GM10266 (cell line): ENCODE measurements at regions not wholly inside any gene's neighbourhood (a gene's known extent, or its start where the extent isn't known, plus 50 kb on each side); places are given as distances from the start of the nearest gene placed in this dataset.

ENCODE experiments used
- DNase-seq: peaks from one replicate; pipeline ENCODE4 v3.0.0; 2012; ENCODE audit errors: extremely low spot score
- TF ChIP-seq, protein P1 (sequence below): IDR thresholded peaks from 2 replicates; pipeline ENCODE4 v1.5.1; 2012; ENCODE audit warnings: mild to moderate bottlenecking, low read depth; ENCODE audit not compliant: control insufficient read depth, insufficient read depth; ENCODE audit errors: missing control alignments

DNA sequence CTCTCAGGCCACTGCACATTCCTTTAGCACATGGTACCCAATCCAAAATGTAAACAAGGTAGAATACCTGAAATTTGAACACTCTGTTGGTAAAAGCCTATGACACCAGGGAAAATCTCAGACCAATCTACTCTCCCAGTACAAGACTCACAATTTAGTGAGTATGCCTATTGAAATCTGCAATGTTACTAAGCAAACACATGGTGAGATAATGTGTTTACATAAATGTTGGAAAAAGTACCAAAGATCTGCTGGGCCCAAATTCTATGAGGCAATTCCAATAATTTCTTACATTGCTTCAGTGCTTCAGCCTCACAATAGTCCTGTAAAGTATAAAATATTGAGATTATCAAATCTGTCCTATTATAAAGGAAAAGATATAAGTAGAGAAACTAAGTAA lies 536.1 kb downstream of the PYDC2 start:
- TF ChIP-seq, protein P1, sequence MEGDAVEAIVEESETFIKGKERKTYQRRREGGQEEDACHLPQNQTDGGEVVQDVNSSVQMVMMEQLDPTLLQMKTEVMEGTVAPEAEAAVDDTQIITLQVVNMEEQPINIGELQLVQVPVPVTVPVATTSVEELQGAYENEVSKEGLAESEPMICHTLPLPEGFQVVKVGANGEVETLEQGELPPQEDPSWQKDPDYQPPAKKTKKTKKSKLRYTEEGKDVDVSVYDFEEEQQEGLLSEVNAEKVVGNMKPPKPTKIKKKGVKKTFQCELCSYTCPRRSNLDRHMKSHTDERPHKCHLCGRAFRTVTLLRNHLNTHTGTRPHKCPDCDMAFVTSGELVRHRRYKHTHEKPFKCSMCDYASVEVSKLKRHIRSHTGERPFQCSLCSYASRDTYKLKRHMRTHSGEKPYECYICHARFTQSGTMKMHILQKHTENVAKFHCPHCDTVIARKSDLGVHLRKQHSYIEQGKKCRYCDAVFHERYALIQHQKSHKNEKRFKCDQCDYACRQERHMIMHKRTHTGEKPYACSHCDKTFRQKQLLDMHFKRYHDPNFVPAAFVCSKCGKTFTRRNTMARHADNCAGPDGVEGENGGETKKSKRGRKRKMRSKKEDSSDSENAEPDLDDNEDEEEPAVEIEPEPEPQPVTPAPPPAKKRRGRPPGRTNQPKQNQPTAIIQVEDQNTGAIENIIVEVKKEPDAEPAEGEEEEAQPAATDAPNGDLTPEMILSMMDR: no peak
- no peak for DNase-seq

DNA sequence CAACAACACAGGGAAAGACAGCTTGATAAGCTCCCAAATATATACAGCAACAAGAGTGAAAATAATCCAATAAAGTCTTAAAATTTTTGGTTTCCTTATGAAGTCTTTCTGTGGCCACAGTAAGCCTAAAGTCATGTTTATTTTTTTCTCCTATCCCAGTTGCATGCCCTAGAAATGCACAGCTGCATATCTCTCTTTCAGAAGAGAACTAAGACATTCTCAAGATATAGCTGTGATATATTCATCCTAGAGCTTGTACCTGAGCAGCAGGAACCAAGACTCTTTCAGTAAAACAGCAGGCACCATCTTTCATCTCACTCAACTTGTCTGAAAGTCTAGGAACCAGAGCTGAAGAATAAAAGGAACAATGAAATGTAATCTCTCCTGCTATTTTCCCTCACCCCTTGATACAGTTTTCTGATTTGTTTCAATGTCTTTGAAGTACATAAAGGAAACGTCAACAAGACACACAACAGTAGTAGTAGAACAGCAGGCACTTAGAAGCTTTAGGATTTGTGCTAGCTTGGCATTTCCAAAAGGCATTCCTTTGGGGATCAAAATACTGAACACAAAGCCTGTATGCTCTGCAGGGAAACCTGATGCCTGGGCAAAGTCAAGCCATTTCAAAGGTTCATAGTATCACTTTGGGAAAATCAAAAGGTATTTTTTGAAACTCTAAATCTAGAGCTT lies 536.8 kb downstream of the PYDC2 start:
- no peak for DNase-seq
- TF ChIP-seq, protein P1: no peak

DNA sequence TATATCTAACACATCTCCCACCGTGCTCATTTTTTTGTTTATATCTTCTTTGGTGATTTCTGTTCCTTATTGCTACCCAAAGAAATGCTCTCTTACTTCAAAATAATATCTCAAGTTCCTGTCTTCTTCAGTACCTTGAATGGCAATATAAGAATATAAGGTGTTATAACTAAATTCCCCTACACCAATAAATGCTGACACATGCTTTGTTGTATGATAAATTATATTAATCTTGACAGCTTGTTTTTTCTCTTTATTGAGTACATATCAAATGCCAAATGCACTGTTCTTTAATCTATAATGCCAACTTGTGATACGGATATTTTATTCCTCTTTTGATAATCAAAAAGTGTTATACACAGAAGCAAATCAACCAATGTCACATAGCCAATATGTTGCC lies 540.3 kb downstream of the PYDC2 start:
- no peak for DNase-seq

DNA sequence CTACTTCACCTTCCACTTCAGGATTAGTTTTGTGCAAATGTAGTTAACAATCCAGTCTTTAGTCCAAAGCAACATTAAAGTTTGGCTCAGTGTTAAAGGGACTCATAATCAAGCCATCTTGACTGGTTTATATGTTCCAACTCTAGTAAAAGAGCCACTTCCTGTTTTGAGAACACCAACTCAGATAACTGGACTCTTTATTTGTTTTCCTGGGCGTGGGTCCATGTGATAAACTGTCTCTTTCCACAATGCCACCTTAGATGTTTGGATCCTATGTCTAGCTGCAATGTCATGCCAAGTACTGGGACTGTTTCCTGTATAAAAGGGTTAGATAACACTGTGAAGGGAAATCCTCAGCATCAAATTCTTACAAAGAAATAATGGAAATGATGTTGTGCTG lies 545.0 kb downstream of the PYDC2 start:
- TF ChIP-seq, protein P1: no peak
- DNase-seq: no peak

More for the DNA sequence above, 540.3 kb downstream of the PYDC2 start:
- TF ChIP-seq, protein P1: no peak

DNA sequence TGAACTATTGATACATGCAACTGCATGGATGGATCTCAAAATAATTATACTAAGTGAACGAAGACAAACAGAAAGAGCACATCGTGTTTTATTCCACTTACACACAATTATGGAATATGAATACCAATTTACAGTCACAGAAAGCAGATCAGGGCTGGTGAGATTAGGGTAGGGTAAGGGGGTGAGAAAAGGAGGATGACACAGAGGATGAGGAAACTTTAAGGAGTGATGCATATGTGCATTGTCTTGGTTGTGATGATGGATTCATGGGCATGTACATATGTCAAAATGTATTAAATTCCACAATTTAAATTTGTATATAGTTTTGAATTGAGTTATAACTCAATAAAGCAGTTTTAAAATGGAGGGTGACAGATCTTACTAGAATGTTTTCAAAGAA lies 548.9 kb downstream of the PYDC2 start:
- no peak for DNase-seq
- TF ChIP-seq, protein P1: no peak

DNA sequence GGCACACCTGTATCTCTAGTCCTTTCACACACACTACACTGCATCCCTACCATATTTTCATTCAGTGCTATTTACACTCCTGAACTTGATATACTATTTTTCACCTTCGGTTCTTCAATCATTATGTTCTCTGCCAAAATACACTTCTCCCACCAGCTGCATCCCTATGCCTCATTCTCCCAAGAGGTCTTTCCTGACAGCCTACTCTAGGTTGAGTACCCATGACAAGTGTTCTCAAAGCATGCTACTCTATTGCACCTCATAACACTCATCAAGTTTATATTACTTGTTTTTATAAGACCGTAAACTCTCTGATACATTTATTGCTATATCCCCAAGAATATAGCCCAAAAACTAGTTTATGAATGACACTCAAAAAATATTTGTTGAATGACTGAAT lies 549.5 kb downstream of the PYDC2 start:
- TF ChIP-seq, protein P1: no peak
- DNase-seq: no peak

DNA sequence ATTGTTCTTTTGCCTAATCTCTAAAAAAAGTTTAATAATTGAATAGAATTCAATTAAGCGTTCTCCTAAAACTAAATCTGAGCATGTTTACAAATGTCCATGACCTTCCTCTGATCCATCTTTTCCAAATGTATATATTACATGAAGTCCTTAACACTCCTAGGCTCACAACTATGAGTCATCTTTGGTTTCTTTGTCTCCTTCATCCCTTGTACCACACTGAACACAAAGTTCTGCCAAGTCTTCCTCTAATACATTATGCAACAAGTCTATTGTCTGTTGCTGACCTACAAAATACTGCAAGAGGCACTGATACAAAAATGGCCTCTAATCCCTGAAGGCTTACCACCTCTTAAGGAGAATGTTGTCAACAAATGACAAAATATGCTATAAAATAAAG lies 550.2 kb downstream of the PYDC2 start:
- no peak for DNase-seq
- TF ChIP-seq, protein P1: no peak
